HEK293 (cell line): ENCODE measurements at regions not wholly inside any gene's neighbourhood (a gene's known extent, or its start where the extent isn't known, plus 50 kb on each side); places are given as distances from the start of the nearest gene placed in this dataset.

Experiments
- CTCF ChIA-PET: fragments of 350-600 bp; formaldehyde crosslinking; extraction: SDS; loops from one replicate; lab custom pipeline; 2021; ENCODE audit warnings: antibody characterized with exemption; lab: Yijun Ruan, JAX
- POLR2A ChIA-PET: fragments of 300-600 bp; formaldehyde crosslinking; extraction: SDS; loops from one replicate; lab custom pipeline; 2020; ENCODE audit warnings: antibody characterized with exemption, inconsistent platforms; lab: Yijun Ruan, JAX
- H3K27ac ChIP-seq: fragments of 200-500 bp; sonication (Bioruptor generic); 2 replicates; pipeline ENCODE4 v1.5.1; 2014; ENCODE audit warnings: low read depth, low read length, control low read depth, inconsistent platforms; ENCODE audit errors: extremely low read depth
- H3K36me3 ChIP-seq, 2 experiments: fragments of 200-500 bp in 1 of 2; sonication (Bioruptor generic) in 1 of 2; 1 replicate in 1 of 2; 2 replicates in 1 of 2; pipeline ENCODE4 v1.5.1; 2014 to 2017; ENCODE audit warnings: inconsistent platforms in 2 of 2, low read length in 2 of 2; ENCODE audit not compliant: control insufficient read depth in 2 of 2, insufficient read depth in 1 of 2
- H3K4me1 ChIP-seq: fragments of 200-500 bp; sonication (Bioruptor generic); 2 replicates; pipeline ENCODE4 v1.5.1; 2014; ENCODE audit warnings: mild to moderate bottlenecking, low read length, inconsistent platforms; ENCODE audit not compliant: control insufficient read depth, insufficient read depth
- H3K4me3 ChIP-seq: 2 replicates; pipeline ENCODE4 v1.5.1; 2011; ENCODE audit warnings: low read depth, mild to moderate bottlenecking, control low read depth, low read length, moderate library complexity
- H3K9me3 ChIP-seq: fragments of 200-500 bp; sonication (Bioruptor generic); 2 replicates; pipeline ENCODE4 v1.5.1; 2014; ENCODE audit warnings: low read depth, low read length, inconsistent platforms; ENCODE audit not compliant: control insufficient read depth, insufficient read depth
- GLI4 ChIP-seq: fragments of 450-650 bp; formaldehyde crosslinking; IDR thresholded peaks from 2 replicates; pipeline ENCODE4 v1.5.1; 2016; ENCODE audit warnings: missing biosample characterization, missing genetic modification characterization
- TCF7L2 ChIP-seq: IDR thresholded peaks from 2 replicates; pipeline ENCODE4 v1.6.1; 2011; ENCODE audit warnings: low read depth, mild to moderate bottlenecking, inconsistent platforms, low read length, moderate library complexity, borderline replicate concordance
- ZNF157 ChIP-seq: fragments of 450-650 bp; formaldehyde crosslinking; IDR thresholded peaks from 2 replicates; pipeline ENCODE4 v1.5.1; 2016; ENCODE audit warnings: missing biosample characterization, missing genetic modification characterization
- ZNF2 ChIP-seq: fragments of 450-650 bp; formaldehyde crosslinking; IDR thresholded peaks from 2 replicates; pipeline ENCODE4 v1.5.1; 2016; ENCODE audit warnings: missing biosample characterization, missing genetic modification characterization
- ZNF211 ChIP-seq: fragments of 450-650 bp; formaldehyde crosslinking; IDR thresholded peaks from 2 replicates; pipeline ENCODE4 v1.5.1; 2016; ENCODE audit warnings: low read depth, missing biosample characterization, missing genetic modification characterization
- ZNF394 ChIP-seq: fragments of 450-650 bp; formaldehyde crosslinking; IDR thresholded peaks from 2 replicates; pipeline ENCODE4 v1.5.1; 2016; ENCODE audit warnings: missing biosample characterization, missing genetic modification characterization, mild to moderate bottlenecking, moderate library complexity, borderline replicate concordance
- ZNF501 ChIP-seq: fragments of 450-650 bp; formaldehyde crosslinking; IDR thresholded peaks from 2 replicates; pipeline ENCODE4 v1.5.1; 2016; ENCODE audit warnings: missing biosample characterization, missing genetic modification characterization
- ZNF549 ChIP-seq: fragments of 450-650 bp; IDR thresholded peaks from 2 replicates; pipeline ENCODE4 v1.5.1; 2018; ENCODE audit warnings: missing biosample characterization, missing genetic modification characterization, mild to moderate bottlenecking, inconsistent platforms, moderate library complexity
- ZNF623 ChIP-seq: fragments of 450-650 bp; formaldehyde crosslinking; IDR thresholded peaks from 2 replicates; pipeline ENCODE4 v1.5.1; 2016; ENCODE audit warnings: missing biosample characterization, missing genetic modification characterization
- TF ChIP-seq, protein P1 (sequence below): fragments of 450-650 bp; formaldehyde crosslinking; IDR thresholded peaks from 2 replicates; pipeline ENCODE4 v1.5.1; 2017; ENCODE audit warnings: missing biosample characterization, missing genetic modification characterization
- TF ChIP-seq, protein P2 (sequence below): fragments of 450-650 bp; formaldehyde crosslinking; IDR thresholded peaks from 2 replicates; pipeline ENCODE4 v1.5.1; 2016; ENCODE audit warnings: missing biosample characterization, missing genetic modification characterization
- TF ChIP-seq, protein P3 (sequence below): fragments of 450-650 bp; formaldehyde crosslinking; IDR thresholded peaks from 2 replicates; pipeline ENCODE4 v1.5.1; 2017; ENCODE audit warnings: missing biosample characterization, mild to moderate bottlenecking, missing genetic modification characterization, moderate library complexity
- TF ChIP-seq, protein P4 (sequence below): fragments of 450-650 bp; formaldehyde crosslinking; IDR thresholded peaks from 2 replicates; pipeline ENCODE4 v1.5.1; 2016; ENCODE audit warnings: missing biosample characterization, missing genetic modification characterization
- TF ChIP-seq, protein P5 (sequence below): fragments of 450-650 bp; formaldehyde crosslinking; IDR thresholded peaks from 2 replicates; pipeline ENCODE4 v1.5.1; 2016; ENCODE audit warnings: missing biosample characterization, missing genetic modification characterization

DNA sequence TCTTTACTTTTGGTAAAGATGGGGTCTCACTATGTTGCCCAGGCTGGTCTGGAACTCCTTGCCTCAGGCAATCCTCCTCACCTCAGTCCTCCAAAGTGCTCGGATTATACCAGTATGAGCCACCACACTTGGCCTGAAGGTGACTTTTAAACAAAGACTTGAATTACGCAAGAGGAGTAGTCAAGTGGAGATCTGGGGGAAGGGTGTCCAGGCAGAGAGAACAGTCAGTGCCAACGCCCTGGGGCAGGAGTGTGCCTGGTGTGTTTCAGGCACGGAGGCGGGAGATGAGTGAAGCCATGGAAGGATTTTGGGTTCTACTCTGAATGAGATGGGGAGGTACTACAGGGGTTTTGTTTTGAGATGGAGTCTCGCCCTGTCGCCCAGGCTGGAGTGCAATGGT is 82.6 kb upstream of the NPTX2 start:
- no peaks in the 10 kb centered on the region for H3K9me3 ChIP-seq
- TF ChIP-seq ZNF623 = 0 out of 2 replicates have a peak, but pooled peaks have one; percentile 29
- no peak for TF ChIP-seq ZNF394 (tag by site-specific recombination)
- TF ChIP-seq, protein P1, sequence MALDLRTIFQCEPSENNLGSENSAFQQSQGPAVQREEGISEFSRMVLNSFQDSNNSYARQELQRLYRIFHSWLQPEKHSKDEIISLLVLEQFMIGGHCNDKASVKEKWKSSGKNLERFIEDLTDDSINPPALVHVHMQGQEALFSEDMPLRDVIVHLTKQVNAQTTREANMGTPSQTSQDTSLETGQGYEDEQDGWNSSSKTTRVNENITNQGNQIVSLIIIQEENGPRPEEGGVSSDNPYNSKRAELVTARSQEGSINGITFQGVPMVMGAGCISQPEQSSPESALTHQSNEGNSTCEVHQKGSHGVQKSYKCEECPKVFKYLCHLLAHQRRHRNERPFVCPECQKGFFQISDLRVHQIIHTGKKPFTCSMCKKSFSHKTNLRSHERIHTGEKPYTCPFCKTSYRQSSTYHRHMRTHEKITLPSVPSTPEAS (tag by site-specific recombination) = no peak
- no peaks in the 10 kb centered on the region for H3K36me3 ChIP-seq
- CTCF ChIA-PET = no interaction called here
- POLR2A ChIA-PET = no interaction called here
- H3K27ac ChIP-seq = no peak overlapping the region
- H3K4me1 ChIP-seq = no peaks in the 10 kb centered on the region
- no peak overlapping the region for H3K4me3 ChIP-seq

DNA sequence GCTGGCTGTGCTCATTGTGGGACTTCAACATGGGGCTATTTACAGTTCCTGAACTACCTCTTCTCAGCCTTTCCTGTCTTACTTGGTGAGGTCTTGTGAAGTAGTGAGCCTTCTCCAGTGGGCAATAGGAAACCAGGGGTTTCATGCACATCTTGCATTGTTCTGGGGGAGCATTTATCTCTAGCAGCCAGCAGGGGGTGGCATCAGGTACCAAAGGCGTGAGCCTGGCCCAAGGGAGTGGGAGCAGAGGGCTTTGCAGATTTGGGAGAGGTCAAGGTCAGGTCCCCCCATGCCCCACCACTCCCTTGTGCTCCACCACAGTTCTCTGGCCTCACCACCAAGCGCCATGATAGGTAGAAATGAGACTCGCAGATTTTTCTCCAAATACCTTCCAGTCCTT is 85.4 kb upstream of the NPTX2 start:
- no peak for TF ChIP-seq ZNF2 (tag by site-specific recombination)
- no peak for TF ChIP-seq GLI4 (tag by site-specific recombination)
- TF ChIP-seq, protein P2, sequence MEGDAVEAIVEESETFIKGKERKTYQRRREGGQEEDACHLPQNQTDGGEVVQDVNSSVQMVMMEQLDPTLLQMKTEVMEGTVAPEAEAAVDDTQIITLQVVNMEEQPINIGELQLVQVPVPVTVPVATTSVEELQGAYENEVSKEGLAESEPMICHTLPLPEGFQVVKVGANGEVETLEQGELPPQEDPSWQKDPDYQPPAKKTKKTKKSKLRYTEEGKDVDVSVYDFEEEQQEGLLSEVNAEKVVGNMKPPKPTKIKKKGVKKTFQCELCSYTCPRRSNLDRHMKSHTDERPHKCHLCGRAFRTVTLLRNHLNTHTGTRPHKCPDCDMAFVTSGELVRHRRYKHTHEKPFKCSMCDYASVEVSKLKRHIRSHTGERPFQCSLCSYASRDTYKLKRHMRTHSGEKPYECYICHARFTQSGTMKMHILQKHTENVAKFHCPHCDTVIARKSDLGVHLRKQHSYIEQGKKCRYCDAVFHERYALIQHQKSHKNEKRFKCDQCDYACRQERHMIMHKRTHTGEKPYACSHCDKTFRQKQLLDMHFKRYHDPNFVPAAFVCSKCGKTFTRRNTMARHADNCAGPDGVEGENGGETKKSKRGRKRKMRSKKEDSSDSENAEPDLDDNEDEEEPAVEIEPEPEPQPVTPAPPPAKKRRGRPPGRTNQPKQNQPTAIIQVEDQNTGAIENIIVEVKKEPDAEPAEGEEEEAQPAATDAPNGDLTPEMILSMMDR (tag by site-specific recombination) = no peak
- TF ChIP-seq, protein P3, sequence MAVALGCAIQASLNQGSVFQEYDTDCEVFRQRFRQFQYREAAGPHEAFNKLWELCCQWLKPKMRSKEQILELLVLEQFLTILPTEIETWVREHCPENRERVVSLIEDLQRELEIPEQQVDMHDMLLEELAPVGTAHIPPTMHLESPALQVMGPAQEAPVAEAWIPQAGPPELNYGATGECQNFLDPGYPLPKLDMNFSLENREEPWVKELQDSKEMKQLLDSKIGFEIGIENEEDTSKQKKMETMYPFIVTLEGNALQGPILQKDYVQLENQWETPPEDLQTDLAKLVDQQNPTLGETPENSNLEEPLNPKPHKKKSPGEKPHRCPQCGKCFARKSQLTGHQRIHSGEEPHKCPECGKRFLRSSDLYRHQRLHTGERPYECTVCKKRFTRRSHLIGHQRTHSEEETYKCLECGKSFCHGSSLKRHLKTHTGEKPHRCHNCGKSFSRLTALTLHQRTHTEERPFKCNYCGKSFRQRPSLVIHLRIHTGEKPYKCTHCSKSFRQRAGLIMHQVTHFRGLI (tag by site-specific recombination) = no peak
- TF ChIP-seq, protein P4, sequence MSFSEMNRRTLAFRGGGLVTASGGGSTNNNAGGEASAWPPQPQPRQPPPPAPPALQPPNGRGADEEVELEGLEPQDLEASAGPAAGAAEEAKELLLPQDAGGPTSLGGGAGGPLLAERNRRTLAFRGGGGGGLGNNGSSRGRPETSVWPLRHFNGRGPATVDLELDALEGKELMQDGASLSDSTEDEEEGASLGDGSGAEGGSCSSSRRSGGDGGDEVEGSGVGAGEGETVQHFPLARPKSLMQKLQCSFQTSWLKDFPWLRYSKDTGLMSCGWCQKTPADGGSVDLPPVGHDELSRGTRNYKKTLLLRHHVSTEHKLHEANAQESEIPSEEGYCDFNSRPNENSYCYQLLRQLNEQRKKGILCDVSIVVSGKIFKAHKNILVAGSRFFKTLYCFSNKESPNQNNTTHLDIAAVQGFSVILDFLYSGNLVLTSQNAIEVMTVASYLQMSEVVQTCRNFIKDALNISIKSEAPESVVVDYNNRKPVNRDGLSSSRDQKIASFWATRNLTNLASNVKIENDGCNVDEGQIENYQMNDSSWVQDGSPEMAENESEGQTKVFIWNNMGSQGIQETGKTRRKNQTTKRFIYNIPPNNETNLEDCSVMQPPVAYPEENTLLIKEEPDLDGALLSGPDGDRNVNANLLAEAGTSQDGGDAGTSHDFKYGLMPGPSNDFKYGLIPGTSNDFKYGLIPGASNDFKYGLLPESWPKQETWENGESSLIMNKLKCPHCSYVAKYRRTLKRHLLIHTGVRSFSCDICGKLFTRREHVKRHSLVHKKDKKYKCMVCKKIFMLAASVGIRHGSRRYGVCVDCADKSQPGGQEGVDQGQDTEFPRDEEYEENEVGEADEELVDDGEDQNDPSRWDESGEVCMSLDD (tag by site-specific recombination) = no peak
- TF ChIP-seq, protein P5, sequence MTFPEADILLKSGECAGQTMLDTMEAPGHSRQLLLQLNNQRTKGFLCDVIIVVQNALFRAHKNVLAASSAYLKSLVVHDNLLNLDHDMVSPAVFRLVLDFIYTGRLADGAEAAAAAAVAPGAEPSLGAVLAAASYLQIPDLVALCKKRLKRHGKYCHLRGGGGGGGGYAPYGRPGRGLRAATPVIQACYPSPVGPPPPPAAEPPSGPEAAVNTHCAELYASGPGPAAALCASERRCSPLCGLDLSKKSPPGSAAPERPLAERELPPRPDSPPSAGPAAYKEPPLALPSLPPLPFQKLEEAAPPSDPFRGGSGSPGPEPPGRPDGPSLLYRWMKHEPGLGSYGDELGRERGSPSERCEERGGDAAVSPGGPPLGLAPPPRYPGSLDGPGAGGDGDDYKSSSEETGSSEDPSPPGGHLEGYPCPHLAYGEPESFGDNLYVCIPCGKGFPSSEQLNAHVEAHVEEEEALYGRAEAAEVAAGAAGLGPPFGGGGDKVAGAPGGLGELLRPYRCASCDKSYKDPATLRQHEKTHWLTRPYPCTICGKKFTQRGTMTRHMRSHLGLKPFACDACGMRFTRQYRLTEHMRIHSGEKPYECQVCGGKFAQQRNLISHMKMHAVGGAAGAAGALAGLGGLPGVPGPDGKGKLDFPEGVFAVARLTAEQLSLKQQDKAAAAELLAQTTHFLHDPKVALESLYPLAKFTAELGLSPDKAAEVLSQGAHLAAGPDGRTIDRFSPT (tag by site-specific recombination) = no peak
- TF ChIP-seq TCF7L2 = no peak
- TF ChIP-seq ZNF501 = no peak
- TF ChIP-seq ZNF211 = no peak
- TF ChIP-seq ZNF157 (tag by site-specific recombination) = no peak
- TF ChIP-seq ZNF549 = no peak
- CTCF ChIA-PET = no interaction called here
- H3K36me3 ChIP-seq = no peaks in the 10 kb centered on the region
- H3K27ac ChIP-seq = no peak overlapping the region
- H3K4me3 ChIP-seq = no peak overlapping the region
- POLR2A ChIA-PET = no interaction called here
- no peaks in the 10 kb centered on the region for H3K9me3 ChIP-seq
- H3K4me1 ChIP-seq = no peaks in the 10 kb centered on the region
